HT-29 (cell line): ENCODE measurements at regions not wholly inside any gene's neighbourhood (a gene's known extent, or its start where the extent isn't known, plus 50 kb on each side); places are given as distances from the start of the nearest gene placed in this dataset.

Experiments
- DNase-seq: peaks from one replicate; pipeline ENCODE4 v3.0.0-alpha.2; 2015; ENCODE audit warnings: low spot score

DNA sequence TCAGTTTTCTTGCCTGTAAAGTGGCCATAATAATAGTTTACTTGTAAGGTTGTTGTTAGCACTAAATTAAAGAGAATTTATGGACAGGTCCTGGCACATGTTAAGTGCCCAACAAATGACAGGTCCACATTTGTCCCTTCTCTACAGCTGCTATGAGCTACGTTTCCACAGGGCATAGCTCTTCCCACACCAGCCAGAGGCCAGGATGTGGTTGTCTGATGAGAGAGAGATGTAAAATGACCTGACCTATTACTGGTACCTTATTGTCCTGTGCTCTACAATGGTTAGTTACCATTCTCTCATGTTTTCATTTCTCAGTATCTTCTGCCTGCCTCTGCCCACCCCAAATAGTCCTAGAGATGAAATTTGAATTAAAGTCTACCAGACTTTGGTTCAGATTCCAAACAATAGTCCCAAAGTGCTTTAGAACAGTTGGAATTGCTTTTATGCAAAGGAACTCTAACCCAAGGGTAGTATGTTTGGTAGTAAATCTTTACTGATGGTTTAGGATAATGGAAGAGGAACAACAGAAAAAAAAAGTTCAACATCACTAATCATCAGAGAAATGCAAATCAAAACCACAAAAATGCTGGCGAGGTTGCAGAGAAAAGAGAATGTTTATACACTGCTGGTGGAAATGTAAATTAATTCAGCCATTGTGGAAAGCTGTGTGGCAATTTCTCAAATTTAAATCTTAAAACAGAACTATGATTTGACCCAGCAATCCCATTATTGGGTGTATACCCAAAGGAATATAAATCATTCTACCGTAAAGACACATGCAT is 57.1 kb upstream of the ANKFN1 start:
- no peak for DNase-seq

- DNase-seq = no peak
Observed at GRCh38 chr17:56098746-56099145, 54.5 kb upstream of the ANKFN1 start.

- no peak for DNase-seq
Observed at GRCh38 chr17:56099649-56100048, 53.6 kb upstream of the ANKFN1 start.
